Activated naive CD4-positive, alpha-beta T cell treated with anti-CD3 and anti-CD28 coated beads, Interleukin-2, amount 50 U/mL, for 24 hours (primary cell): ENCODE measurements at regions not wholly inside any gene's neighbourhood (a gene's known extent, or its start where the extent isn't known, plus 50 kb on each side); places are given as distances from the start of the nearest gene placed in this dataset.
A peak's percentile ranks its signal among the peaks of the same experiment; 100 is the strongest.

Source experiments
- H3K27ac Mint-ChIP-seq: one replicate; pipeline ENCODE4 v1.8.0; 2021; ENCODE audit warnings: mild to moderate bottlenecking, mixed read lengths
- H3K27me3 Mint-ChIP-seq: one replicate; pipeline ENCODE4 v1.8.0; 2021; ENCODE audit warnings: mixed read lengths
- H3K36me3 Mint-ChIP-seq: one replicate; pipeline ENCODE4 v1.8.0; 2021; ENCODE audit warnings: mixed read lengths
- H3K4me1 Mint-ChIP-seq: one replicate; pipeline ENCODE4 v1.8.0; 2021; ENCODE audit warnings: mixed read lengths
- H3K4me3 Mint-ChIP-seq: one replicate; pipeline ENCODE4 v1.8.0; 2021; ENCODE audit warnings: mild to moderate bottlenecking, mixed read lengths
- H3K9me3 Mint-ChIP-seq: one replicate; pipeline ENCODE4 v1.8.0; 2021; ENCODE audit warnings: mixed read lengths

DNA sequence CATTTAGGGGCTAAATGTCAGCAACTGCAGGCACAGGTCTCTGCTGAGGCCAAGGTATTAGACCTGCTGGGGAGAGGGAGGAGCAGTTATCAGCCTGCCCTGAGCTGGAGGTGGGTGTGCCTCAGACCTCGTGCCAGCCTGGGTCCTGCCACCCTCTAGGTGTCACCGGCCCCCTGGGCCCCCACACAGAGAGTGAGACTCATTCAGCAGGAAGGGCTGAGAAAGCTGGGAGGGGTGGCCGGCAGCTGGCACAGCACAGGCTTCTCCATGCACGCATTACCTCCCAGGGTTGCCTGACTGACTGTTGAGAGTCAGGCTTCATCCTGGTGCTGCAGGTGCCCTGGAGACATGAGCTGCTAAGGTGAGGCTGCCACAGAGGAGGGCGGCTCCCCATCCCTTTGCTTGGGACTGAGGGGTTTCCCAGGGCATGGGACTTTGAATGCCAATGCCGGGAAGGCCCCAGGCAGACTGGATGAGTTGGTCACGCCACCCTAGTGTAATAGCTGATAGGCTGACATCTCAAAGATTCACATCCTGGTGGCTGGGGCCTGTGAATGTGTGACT lies 75.3 kb upstream of the C14orf180 start:
- Mint-ChIP-seq H3K36me3 (peaks cover 3% of the 10 kb centered on the region), H3K4me1 (no peaks in the 10 kb centered on the region), H3K4me3 (no peak overlapping the region), H3K27ac (peak overlapping the region; percentile 51), H3K27me3 (peaks cover 2% of the 10 kb centered on the region), H3K9me3 (peaks cover 9% of the 10 kb centered on the region)

- H3K4me3 Mint-ChIP-seq: no peak overlapping the region
- H3K9me3 Mint-ChIP-seq: peaks cover 9% of the 10 kb centered on the region
- no peaks in the 10 kb centered on the region for H3K4me1 Mint-ChIP-seq
- H3K27me3 Mint-ChIP-seq: peaks cover 2% of the 10 kb centered on the region
- peaks cover 3% of the 10 kb centered on the region for H3K36me3 Mint-ChIP-seq
- H3K27ac Mint-ChIP-seq: no peak overlapping the region
Measured at GRCh38 chr14:104505085-104506074, 74.2 kb upstream of the C14orf180 start.

DNA sequence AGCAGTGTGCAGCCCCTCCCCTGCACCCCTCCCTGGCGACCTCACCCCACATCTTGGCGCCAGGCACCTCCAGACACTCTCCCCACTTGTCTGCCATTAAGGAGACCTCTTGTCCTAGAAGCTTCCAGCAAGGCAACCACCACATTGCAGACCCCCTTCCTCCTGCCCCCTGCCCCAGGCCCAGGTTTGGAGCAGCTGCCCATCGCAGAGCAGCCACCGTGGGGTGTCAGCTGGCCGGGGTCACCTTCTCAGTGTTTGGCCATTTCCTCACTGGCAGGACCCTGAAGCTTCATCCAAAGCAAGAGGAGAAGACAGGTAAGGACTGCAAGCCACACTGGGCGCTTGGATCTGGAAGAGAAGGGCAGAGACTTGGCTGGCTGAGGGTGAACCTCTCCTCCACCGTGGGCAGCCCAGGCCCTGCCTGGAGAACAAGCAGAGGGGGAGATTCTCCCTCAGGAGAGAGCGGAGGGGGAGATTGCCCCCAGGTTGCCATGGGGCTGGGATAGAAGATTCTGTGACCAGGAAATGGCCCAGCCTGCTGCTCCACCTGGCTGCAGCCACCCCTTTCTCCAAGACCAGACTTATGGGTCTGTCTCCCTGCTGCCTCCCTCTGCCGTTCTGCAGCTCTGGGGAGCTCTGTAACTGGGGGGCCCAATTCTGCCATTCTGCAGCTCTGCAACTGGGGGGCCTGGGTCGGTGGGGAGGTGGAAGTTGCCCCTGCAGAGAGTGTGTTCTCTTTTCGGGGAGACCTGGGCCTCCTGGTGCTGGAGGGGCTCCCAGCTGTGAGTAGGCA lies 72.9 kb upstream of the C14orf180 start:
- Mint-ChIP-seq H3K9me3 (peaks cover 9% of the 10 kb centered on the region), H3K27ac (no peak overlapping the region), H3K27me3 (peaks cover 2% of the 10 kb centered on the region), H3K36me3 (peaks cover 2% of the 10 kb centered on the region), H3K4me3 (no peak overlapping the region), H3K4me1 (no peaks in the 10 kb centered on the region)

DNA sequence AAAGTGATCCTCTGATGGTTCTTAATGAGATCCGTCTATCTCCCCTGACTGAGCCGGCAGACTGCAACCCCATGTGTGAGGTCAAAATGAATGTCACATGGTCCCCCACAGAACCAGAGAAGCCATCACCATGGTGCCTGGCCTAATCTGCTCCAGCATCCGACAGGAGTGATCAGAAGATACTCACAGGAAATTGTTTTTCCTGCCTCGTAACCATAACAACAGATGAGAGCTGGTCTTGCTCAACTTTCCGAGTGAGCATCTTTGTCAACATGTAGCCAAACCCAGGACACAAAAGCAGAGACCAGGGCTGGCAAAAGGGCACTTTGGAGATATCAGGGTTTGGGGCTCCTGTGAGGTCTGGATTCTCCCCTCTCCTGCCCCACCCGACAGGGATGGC lies 72.1 kb upstream of the C14orf180 start:
- Mint-ChIP-seq H3K36me3 (no peaks in the 10 kb centered on the region), H3K4me1 (no peaks in the 10 kb centered on the region), H3K27ac (no peak overlapping the region), H3K27me3 (peaks cover 2% of the 10 kb centered on the region), H3K9me3 (peaks cover 3% of the 10 kb centered on the region), H3K4me3 (no peak overlapping the region)

GRCh38 chr14:104509673-104510072 lies 69.9 kb upstream of the C14orf180 start:
- Mint-ChIP-seq H3K4me3 (no peak overlapping the region), H3K27ac (no peak overlapping the region), H3K27me3 (peaks cover 2% of the 10 kb centered on the region), H3K36me3 (no peaks in the 10 kb centered on the region), H3K4me1 (no peaks in the 10 kb centered on the region), H3K9me3 (no peaks in the 10 kb centered on the region)

- H3K27me3 Mint-ChIP-seq: peaks cover 2% of the 10 kb centered on the region
- H3K4me3 Mint-ChIP-seq: no peak overlapping the region
- H3K4me1 Mint-ChIP-seq: no peaks in the 10 kb centered on the region
- H3K9me3 Mint-ChIP-seq: no peaks in the 10 kb centered on the region
- no peaks in the 10 kb centered on the region for H3K36me3 Mint-ChIP-seq
- H3K27ac Mint-ChIP-seq: no peak overlapping the region
Measured at GRCh38 chr14:104510216-104510615, 69.3 kb upstream of the C14orf180 start.

DNA sequence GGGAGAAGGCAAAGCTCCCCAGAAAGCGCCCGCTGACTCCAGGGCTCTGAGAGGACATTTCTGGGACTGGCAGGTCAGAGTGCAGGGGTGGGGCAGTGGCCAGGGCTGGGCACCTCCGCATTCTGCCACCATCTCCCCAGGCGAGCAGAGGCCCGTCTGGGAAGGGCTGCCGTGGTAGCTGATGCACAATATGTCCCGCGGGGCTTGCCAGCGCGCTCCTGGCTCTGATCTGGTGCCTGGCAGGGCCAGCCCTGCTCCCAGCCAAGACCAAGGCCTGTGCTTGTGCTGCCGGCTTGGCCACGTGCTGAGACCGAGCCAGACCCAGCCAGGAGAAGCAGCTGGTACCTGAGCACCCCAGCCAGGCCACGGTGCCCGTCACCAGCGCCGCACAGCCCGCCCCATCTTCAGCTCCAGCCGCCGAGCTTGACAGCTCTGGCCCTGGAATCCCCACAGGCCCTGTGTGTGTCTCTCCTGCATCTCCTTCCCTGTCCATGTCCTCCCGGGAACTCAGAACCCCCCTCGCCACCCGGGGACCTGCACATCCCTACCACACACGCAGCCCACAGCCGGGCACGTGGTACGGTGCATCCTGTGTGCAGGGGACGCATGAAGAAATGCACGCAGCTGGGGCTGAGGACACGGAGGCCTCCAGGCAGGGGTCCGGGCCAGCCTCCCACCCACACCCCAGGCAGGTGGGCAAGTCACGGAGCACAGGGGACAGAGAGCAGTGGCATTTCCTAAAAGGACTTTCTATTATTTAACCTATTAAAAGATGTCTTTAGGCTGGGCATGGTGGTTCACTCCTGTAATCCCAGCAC lies 68.6 kb upstream of the C14orf180 start:
- Mint-ChIP-seq H3K4me1 (no peaks in the 10 kb centered on the region), H3K4me3 (no peak overlapping the region), H3K27me3 (peaks cover 2% of the 10 kb centered on the region), H3K27ac (no peak overlapping the region), H3K36me3 (no peaks in the 10 kb centered on the region), H3K9me3 (no peaks in the 10 kb centered on the region)

DNA sequence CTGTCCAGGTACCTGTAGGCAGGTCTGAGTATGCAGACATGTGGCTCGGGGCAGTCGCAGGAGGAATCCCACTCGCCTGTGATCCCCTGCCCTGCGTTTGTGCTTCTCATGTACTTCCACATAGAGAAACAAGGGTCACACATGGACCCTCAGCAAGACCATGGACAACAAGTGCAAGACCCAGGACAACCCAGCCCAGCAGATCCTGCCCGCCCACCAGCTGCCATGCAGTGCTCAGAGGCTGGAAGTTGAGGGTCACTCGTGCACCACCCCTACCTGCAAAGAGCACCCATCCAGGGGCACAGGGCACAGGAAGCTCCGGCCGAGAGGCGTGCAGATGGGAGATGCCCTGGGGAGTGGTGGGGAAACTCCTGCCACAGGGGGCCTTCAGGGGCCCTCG lies 67.5 kb upstream of the C14orf180 start:
- Mint-ChIP-seq H3K4me1 (no peaks in the 10 kb centered on the region), H3K4me3 (no peak overlapping the region), H3K27ac (no peak overlapping the region), H3K9me3 (no peaks in the 10 kb centered on the region), H3K36me3 (no peaks in the 10 kb centered on the region), H3K27me3 (peaks cover 2% of the 10 kb centered on the region)

DNA sequence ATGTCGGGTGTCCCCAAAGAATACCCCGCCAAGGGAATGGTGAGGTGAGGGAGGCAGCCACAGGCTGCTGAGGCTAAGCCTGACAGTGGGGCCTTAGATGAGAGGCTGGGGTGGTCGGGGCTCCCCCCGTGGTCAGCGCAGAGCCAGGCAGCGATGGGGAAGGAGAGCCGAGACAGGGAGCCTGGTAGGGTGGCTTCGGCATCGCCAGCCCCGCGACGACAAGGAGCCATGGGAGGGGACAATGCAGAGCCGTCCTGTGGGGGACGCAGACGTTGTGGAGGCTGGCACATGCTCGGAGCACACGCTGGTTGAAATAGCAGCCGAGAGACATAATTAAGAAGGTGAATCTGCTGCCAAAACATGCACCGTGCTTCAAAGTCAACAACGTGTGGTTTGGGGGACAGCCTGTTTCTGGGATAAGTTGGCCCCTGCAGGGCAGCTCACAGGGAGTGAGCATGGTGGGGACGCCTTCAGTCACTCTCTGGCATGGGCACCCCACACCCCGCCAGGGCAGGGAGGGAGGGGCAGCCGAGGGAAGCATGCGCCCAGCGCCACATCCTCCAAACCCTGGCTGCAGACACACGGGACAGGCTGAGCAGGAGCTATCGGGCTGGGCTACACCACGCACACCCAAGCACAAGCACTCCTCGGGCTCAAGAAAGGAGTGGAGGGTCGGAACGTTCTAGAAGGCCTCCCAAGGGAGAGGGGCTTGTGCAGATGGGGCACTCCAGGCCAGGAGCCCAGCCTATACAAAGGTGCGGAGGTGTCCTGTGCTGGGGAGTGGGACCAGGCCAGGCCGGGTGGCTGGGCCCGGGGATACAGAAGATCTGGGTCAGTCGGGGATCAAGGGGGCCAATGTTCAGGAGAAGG lies 66.6 kb upstream of the C14orf180 start:
- Mint-ChIP-seq H3K27ac (no peak overlapping the region), H3K9me3 (no peaks in the 10 kb centered on the region), H3K36me3 (no peaks in the 10 kb centered on the region), H3K4me1 (no peaks in the 10 kb centered on the region), H3K27me3 (no peaks in the 10 kb centered on the region), H3K4me3 (no peak overlapping the region)

DNA sequence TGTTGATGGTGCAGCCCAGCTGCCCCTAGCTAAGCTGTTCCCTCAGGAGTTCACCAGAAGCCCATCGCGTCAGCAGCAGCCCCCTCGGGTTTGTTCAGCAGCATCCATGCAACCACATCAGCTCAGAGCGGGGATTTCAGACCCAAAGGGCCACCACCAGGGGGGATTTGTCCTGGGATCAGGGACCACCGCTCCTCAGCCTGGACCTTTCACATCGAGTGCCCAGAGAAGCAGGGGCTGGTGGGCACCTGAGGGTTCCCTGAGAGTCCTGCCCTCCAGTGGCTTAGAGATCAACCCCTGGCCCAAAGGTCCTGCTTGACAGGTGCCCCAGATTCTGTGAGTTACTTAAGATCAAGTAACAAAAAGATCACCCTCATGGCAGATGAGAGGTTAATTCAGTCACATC lies 65.9 kb upstream of the C14orf180 start:
- Mint-ChIP-seq H3K4me3 (no peak overlapping the region), H3K36me3 (no peaks in the 10 kb centered on the region), H3K4me1 (no peaks in the 10 kb centered on the region), H3K27ac (no peak overlapping the region), H3K27me3 (no peaks in the 10 kb centered on the region), H3K9me3 (no peaks in the 10 kb centered on the region)

DNA sequence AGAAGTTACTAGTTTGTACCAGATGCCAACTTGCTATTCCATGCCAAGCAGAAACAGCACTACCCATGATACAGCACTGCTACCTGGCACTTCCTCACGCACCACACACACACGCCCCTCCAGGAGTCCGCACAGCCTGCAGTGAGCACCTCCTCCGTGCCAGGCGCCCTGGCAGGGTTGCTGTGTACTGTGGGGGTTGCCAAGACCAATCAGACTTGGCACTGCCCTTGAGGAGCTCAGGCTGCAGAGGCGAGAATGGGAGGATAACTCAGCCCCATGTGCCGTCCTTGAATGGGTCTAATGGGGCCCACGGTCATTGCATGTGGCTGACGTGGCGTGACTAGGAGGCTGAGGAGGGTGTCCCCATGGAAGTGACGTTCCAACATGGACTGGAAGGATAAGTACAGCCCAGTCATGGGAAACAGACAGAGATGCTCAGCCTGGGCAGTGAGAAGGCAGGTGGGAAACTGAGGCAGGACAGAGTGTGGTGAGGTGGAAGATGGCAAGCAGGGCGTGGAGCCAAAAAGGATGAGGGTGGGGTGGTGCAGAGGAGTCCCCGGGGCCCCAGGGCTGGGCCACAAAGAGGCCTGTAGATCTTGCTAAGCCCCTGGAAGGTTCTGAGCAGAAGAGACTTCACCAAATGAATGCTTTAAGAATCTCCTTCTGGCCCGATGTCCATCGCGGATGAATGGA lies 65.3 kb upstream of the C14orf180 start:
- H3K9me3 Mint-ChIP-seq: no peaks in the 10 kb centered on the region
- no peaks in the 10 kb centered on the region for H3K27me3 Mint-ChIP-seq
- peak overlapping the region; percentile 27 for H3K27ac Mint-ChIP-seq
- H3K36me3 Mint-ChIP-seq: no peaks in the 10 kb centered on the region
- no peak overlapping the region for H3K4me3 Mint-ChIP-seq
- no peaks in the 10 kb centered on the region for H3K4me1 Mint-ChIP-seq

DNA sequence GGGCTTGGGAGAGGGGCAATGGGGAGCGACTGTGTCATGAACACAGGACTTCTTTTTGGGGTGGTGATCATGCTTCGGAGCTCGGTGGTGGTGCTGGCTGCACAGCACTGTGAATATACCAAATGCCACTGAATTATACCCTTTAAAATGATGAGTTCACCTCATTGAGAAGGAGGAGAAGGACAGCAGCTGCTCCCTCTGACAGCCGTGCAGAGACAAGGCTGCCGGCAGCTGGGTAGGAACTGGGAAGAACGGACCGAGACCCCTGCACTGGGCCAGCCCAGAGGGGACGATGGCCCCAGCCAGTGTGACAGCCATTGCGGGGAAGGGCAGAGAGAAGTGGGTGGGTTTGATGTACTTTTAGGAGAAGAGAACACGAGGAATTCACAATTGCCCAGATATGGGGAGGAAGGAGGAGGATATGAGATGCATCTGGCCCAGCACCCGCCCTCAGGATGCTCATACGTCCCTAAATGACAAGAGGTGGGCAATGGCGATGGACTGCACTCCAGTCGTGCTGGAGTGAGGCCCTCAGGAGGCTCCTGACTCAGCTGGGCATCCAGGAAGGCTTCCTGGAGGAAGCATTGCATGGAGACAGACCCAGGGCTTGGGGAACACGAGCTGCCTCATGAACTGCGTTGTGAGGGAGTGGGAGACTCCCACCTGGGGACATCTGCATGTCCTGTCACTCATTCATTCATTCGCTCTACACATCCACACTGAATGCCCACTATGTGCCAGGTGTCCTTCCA lies 64.3 kb upstream of the C14orf180 start:
- H3K27ac Mint-ChIP-seq: no peak overlapping the region

More for the DNA sequence above, 64.3 kb upstream of the C14orf180 start:
- Mint-ChIP-seq H3K4me3 (no peak overlapping the region), H3K9me3 (no peaks in the 10 kb centered on the region), H3K27me3 (no peaks in the 10 kb centered on the region), H3K36me3 (no peaks in the 10 kb centered on the region), H3K4me1 (no peaks in the 10 kb centered on the region)
